ENCODE measurements at regions not wholly inside any gene's neighbourhood (a gene's known extent, or its start where the extent isn't known, plus 50 kb on each side); places are given as distances from the start of the nearest gene placed in this dataset.
"Not testable (repeated sequence)": the region's sequence is repeated elsewhere in the genome, so short reads cannot be mapped to it uniquely, and the experiment has no call there.

DNA sequence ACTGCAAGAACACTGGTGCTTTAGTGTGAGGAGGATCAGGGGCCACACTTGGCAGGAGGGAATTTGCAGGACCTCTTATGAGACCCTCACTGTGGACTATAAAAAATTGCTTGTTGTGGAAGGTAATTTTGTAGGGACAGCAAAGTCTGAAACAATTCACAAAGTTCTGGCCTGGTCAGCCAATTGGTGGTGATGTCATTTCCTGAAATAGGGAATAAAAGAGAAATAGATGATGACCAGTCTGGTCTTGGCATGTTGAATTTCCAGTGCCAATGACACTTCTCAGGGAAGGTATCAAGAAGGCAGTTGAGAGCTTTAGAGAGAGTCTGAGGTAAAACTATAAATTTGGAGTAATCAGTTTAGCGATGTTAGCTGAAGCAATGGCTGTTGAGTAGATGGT lies 129.3 kb upstream of the LMNTD1 start:
- Histone ChIP-seq H3K9me3 (no peaks in the 10 kb centered on the region), H3K4me1 (peaks cover 0 to 3% of the 10 kb centered on the region in 2 donors), H3K4me3 (no peak overlapping the region), H3K27me3 (peaks cover 0 to 3% of the 10 kb centered on the region in 2 donors), H3K27ac (no peak overlapping the region), H3K36me3 (no peaks in the 10 kb centered on the region)
- no peak for DNase-seq
- intact Hi-C loops (cut with DNase I; ENCODE audit: low total_unique reads): loop anchor here (1.0 kb wide), 1 partner anchor 31 kb away; no protein-coding TSS in a partner anchor
- no peak for TF ChIP-seq POLR2A (IDR thresholded peaks at IDR 0.05)
- TF ChIP-seq, protein P1, sequence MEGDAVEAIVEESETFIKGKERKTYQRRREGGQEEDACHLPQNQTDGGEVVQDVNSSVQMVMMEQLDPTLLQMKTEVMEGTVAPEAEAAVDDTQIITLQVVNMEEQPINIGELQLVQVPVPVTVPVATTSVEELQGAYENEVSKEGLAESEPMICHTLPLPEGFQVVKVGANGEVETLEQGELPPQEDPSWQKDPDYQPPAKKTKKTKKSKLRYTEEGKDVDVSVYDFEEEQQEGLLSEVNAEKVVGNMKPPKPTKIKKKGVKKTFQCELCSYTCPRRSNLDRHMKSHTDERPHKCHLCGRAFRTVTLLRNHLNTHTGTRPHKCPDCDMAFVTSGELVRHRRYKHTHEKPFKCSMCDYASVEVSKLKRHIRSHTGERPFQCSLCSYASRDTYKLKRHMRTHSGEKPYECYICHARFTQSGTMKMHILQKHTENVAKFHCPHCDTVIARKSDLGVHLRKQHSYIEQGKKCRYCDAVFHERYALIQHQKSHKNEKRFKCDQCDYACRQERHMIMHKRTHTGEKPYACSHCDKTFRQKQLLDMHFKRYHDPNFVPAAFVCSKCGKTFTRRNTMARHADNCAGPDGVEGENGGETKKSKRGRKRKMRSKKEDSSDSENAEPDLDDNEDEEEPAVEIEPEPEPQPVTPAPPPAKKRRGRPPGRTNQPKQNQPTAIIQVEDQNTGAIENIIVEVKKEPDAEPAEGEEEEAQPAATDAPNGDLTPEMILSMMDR (IDR thresholded peaks at IDR 0.05): no peak

DNA sequence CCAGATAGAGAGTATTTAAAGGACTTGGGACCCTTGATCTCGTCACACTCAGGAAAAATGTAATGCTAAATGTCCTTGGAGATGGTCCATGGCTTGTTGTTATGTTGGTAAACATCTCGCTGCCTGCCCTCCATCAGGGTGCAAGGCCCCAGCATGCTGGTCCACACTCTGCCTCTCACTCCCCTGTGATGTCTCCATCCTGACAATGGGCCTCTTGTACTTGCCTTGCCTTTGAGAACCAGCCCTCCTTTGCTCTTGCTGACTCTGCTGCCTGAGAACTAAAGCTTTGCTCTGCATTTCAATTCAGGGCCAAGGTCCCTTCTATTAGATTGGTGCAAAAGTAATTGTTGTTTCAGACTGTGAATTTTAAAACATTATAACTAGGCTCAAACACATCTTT lies 131.0 kb upstream of the LMNTD1 start:
- H3K27ac ChIP-seq: no peak overlapping the region
- H3K36me3 ChIP-seq: no peaks in the 10 kb centered on the region
- H3K4me3 ChIP-seq: no peak overlapping the region
- no peaks in the 10 kb centered on the region for H3K27me3 ChIP-seq
- DNase-seq: no peak
- no peaks in the 10 kb centered on the region for H3K9me3 ChIP-seq
- intact Hi-C loops (cut with DNase I; ENCODE audit: low total_unique reads): no loop called here
- TF ChIP-seq, protein P1 (IDR thresholded peaks at IDR 0.05): no peak
- TF ChIP-seq POLR2A (IDR thresholded peaks at IDR 0.05): no peak
- H3K4me1 ChIP-seq: peaks cover 0 to 3% of the 10 kb centered on the region in 2 donors

DNA sequence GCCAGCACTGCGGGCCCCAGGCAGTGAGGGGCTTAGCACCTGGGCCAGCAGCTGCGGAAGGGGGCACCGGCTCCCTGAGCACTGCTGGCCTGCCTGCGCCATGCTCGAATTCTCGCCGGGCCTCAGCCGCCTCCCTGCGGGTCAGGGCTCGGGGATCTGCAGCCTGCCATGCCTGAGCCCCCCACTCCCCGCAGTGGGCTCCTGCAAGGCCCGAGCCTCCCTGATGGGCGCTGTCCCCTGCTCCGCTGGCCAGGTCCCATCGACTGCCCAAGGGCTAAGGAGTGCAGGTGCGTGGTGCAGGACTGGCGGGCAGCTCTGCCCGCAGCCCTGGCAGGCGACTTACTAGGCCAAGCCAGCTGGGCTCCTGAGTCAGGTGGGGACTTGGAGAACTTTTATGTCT lies 133.3 kb upstream of the LMNTD1 start:
- Histone ChIP-seq H3K27me3 (no peaks in the 10 kb centered on the region), H3K9me3 (no peaks in the 10 kb centered on the region), H3K4me3 (no peak overlapping the region), H3K27ac (no peak overlapping the region), H3K36me3 (no peaks in the 10 kb centered on the region), H3K4me1 (peaks cover 0 to 3% of the 10 kb centered on the region in 2 donors)
- intact Hi-C loops (cut with DNase I; ENCODE audit: low total_unique reads): no loop called here
- DNase-seq: no peak
- TF ChIP-seq, protein P1 (IDR thresholded peaks at IDR 0.05): no peak
- no peak for TF ChIP-seq POLR2A (IDR thresholded peaks at IDR 0.05)

DNA sequence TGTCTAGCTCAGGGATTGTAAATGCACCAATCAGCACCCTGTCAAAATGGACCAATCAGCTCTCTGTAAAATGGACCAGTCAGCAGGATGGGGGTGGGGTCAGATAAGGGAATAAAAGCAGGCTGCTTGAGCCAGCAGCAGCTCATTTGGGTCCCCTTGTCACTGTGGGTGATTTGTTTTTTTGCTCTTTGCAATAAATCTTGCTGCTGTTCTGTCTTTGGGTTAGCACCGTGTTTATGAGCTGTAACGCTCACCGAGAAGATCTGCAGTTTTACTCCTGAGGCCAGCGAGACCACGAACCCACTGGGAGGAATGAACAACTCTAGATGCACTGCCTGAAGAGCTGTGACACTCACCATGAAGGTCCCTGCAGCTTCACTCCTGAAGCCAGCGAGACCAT lies 134.1 kb upstream of the LMNTD1 start:
- no peak overlapping the region for H3K4me3 ChIP-seq
- DNase-seq: no peak
- peaks cover 0 to 3% of the 10 kb centered on the region in 2 donors for H3K4me1 ChIP-seq
- intact Hi-C loops (cut with DNase I; ENCODE audit: low total_unique reads): no loop called here
- no peaks in the 10 kb centered on the region for H3K27me3 ChIP-seq
- H3K36me3 ChIP-seq: no peaks in the 10 kb centered on the region
- H3K27ac ChIP-seq: no peak overlapping the region
- H3K9me3 ChIP-seq: no peaks in the 10 kb centered on the region
- TF ChIP-seq POLR2A (IDR thresholded peaks at IDR 0.05): no peak
- TF ChIP-seq, protein P1 (IDR thresholded peaks at IDR 0.05): no peak

DNA sequence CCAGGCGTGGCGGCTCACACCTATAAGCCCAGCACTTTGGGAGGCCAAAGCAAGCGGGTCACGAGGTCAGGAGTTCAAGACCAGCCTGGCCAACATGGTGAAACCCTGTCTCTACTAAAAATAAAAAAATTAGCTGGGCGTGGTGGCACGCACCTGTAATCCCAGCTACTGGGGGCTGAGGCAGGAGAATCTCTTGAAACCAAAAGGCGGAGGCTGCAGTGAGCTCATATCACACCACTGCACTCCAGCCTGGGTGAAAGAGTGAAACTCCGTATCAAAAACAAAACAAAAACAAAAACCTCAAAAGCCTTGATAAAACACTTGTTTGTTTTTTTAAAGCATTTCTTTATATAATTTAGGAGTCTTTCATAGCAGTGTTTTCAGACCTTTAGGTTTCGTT lies 135.8 kb upstream of the LMNTD1 start:
- H3K27ac ChIP-seq: not testable (repeated sequence)

DNA sequence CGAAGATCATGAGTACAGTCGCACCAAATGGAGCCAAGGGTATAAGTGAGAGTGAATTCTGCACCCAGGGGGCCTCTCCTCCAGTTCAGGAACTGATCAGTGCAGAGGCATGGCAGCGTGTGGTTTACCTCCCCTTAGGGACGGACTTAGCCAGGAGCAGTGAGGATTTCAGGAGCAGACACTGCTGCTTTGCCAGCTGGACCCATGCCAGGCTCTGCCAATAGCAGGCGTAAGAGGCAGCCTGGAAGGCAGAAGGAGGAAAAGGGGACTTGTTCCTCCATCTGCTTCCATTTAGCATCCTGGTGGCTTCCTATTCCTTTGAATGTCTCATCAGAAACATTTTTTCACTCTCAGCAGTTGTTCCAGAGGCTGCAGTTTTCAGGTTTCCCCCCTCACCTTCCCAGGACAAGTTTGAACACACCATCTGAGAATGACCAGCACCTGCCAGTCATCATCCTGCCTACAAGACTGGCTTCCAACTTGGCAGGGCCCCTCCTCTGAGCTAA lies 137.0 kb upstream of the LMNTD1 start:
- DNase-seq: no peak
- no peaks in the 10 kb centered on the region for H3K27me3 ChIP-seq

More for the DNA sequence above, 135.8 kb upstream of the LMNTD1 start:
- H3K36me3 ChIP-seq; H3K9me3 ChIP-seq; H3K27me3 ChIP-seq; DNase-seq; intact Hi-C loops (cut with DNase I; ENCODE audit: low total_unique reads); H3K4me3 ChIP-seq; H3K4me1 ChIP-seq: not testable (repeated sequence)

More for the DNA sequence above, 137.0 kb upstream of the LMNTD1 start:
- H3K9me3 ChIP-seq: no peaks in the 10 kb centered on the region
- no peaks in the 10 kb centered on the region for H3K36me3 ChIP-seq
- intact Hi-C loops (cut with DNase I; ENCODE audit: low total_unique reads): no loop called here
- no peak overlapping the region for H3K27ac ChIP-seq
- no peak overlapping the region for H3K4me3 ChIP-seq
- TF ChIP-seq POLR2A (IDR thresholded peaks at IDR 0.05): no peak
- TF ChIP-seq, protein P1 (IDR thresholded peaks at IDR 0.05): no peak
- peaks cover 0 to 5% of the 10 kb centered on the region in 2 donors for H3K4me1 ChIP-seq
